DND-41 (cell line): ENCODE measurements at regions not wholly inside any gene's neighbourhood (a gene's known extent, or its start where the extent isn't known, plus 50 kb on each side); places are given as distances from the start of the nearest gene placed in this dataset.

Experiments
- ATAC-seq: fragments of 200-7000 bp; cut with Tn5 transposase; 3 replicates; pipeline ENCODE4 v1.9.1; 2021; ENCODE audit warnings: low read depth; ENCODE audit not compliant: insufficient read depth
- DNase-seq: peaks from one replicate; pipeline ENCODE4 v3.0.0-alpha.2; 2020
- H2AFZ ChIP-seq: 2 replicates; pipeline ENCODE4 v1.6.0; 2012; ENCODE audit warnings: low read depth, low read length
- H3K27ac ChIP-seq: 2 replicates; pipeline ENCODE4 v1.5.1; 2012; ENCODE audit warnings: low read length, inconsistent platforms
- H3K27me3 ChIP-seq: fragments of 200-600 bp; sonication (generic); 2 replicates; pipeline ENCODE4 v1.6.0; 2012; ENCODE audit warnings: low read length, mild to moderate bottlenecking, inconsistent platforms; ENCODE audit not compliant: insufficient read depth, poor library complexity
- H3K36me3 ChIP-seq: 2 replicates; pipeline ENCODE4 v1.5.1; 2012; ENCODE audit warnings: low read length, inconsistent platforms; ENCODE audit not compliant: insufficient read depth
- H3K4me1 ChIP-seq: 2 replicates; pipeline ENCODE4 v1.5.1; 2012; ENCODE audit warnings: mild to moderate bottlenecking, low read length; ENCODE audit not compliant: insufficient read depth
- H3K4me2 ChIP-seq: 2 replicates; pipeline ENCODE4 v1.6.0; 2012; ENCODE audit warnings: mild to moderate bottlenecking, moderate library complexity, low read length, inconsistent platforms; ENCODE audit not compliant: insufficient read depth
- H3K4me3 ChIP-seq, 2 experiments: fragments of 200-600 bp in 1 of 2; shearing (Covaris generic) in 1 of 2; 2 replicates each; pipeline ENCODE4 v1.5.1; 2012 to 2016; ENCODE audit warnings: inconsistent platforms in 2 of 2, low read length in 2 of 2, mild to moderate bottlenecking in 2 of 2, low read depth in 1 of 2, moderate library complexity in 1 of 2
- H3K79me2 ChIP-seq: 2 replicates; pipeline ENCODE4 v1.6.0; 2012; ENCODE audit warnings: low read length, inconsistent platforms; ENCODE audit not compliant: insufficient read depth
- H3K9ac ChIP-seq: 2 replicates; pipeline ENCODE4 v1.6.0; 2012; ENCODE audit warnings: low read depth, mild to moderate bottlenecking, inconsistent platforms, low read length, moderate library complexity
- H3K9me3 ChIP-seq: 2 replicates; pipeline ENCODE4 v1.5.1; 2012; ENCODE audit warnings: low read length, moderate library complexity, mild to moderate bottlenecking, inconsistent platforms; ENCODE audit not compliant: insufficient read depth, severe bottlenecking
- H4K20me1 ChIP-seq: 2 replicates; pipeline ENCODE4 v1.6.0; 2012; ENCODE audit warnings: low read length; ENCODE audit not compliant: insufficient read depth
- CTCF ChIP-seq: IDR thresholded peaks from 2 replicates; pipeline ENCODE4 v1.5.1; 2012; ENCODE audit warnings: borderline replicate concordance, low read length, moderate library complexity, mild to moderate bottlenecking; ENCODE audit not compliant: poor library complexity, severe bottlenecking; ENCODE audit errors: extremely low read depth
- EZH2 ChIP-seq: IDR thresholded peaks from 3 replicates; pipeline ENCODE4 v1.6.1; 2012; ENCODE audit warnings: borderline replicate concordance, low read depth, mild to moderate bottlenecking, moderate library complexity, low read length, inconsistent platforms; ENCODE audit not compliant: severe bottlenecking

GRCh38 chr7:136717910-136718557 lies 150.4 kb upstream of the CHRM2 start:
- no peak overlapping the region for H3K4me2 ChIP-seq
- no peaks in the 10 kb centered on the region for H3K9me3 ChIP-seq
- H3K79me2 ChIP-seq: no peaks in the 10 kb centered on the region
- TF ChIP-seq CTCF (no peak), EZH2 (no peak)
- no peaks in the 10 kb centered on the region for H4K20me1 ChIP-seq
- no peak overlapping the region for H2AFZ ChIP-seq
- H3K27me3 ChIP-seq: no peaks in the 10 kb centered on the region
- no peak for DNase-seq
- H3K9ac ChIP-seq: no peak overlapping the region
- no peak for ATAC-seq
- H3K4me3 ChIP-seq: no peak overlapping the region
- H3K27ac ChIP-seq: no peak overlapping the region
- H3K36me3 ChIP-seq: no peaks in the 10 kb centered on the region
- no peaks in the 10 kb centered on the region for H3K4me1 ChIP-seq

- Histone ChIP-seq H3K9ac (no peak overlapping the region), H3K79me2 (no peaks in the 10 kb centered on the region), H3K27me3 (no peaks in the 10 kb centered on the region), H3K36me3 (no peaks in the 10 kb centered on the region), H3K4me2 (no peak overlapping the region), H2AFZ (no peak overlapping the region), H3K4me3 (no peak overlapping the region), H4K20me1 (no peaks in the 10 kb centered on the region), H3K27ac (no peak overlapping the region), H3K4me1 (no peaks in the 10 kb centered on the region), H3K9me3 (no peaks in the 10 kb centered on the region)
- no peak for ATAC-seq
- TF ChIP-seq EZH2: no peak
- no peak for TF ChIP-seq CTCF
- no peak for DNase-seq
These were observed 154.4 kb upstream of the CHRM2 start for GRCh38 chr7:136714062-136714461.

- ATAC-seq: no peak
- H3K9me3 ChIP-seq: no peaks in the 10 kb centered on the region
- H3K4me2 ChIP-seq: no peak overlapping the region
- no peak overlapping the region for H3K9ac ChIP-seq
- no peak overlapping the region for H3K4me3 ChIP-seq
- H3K36me3 ChIP-seq: no peaks in the 10 kb centered on the region
- no peaks in the 10 kb centered on the region for H4K20me1 ChIP-seq
- no peak overlapping the region for H3K27ac ChIP-seq
- DNase-seq: no peak
- H2AFZ ChIP-seq: no peak overlapping the region
- no peaks in the 10 kb centered on the region for H3K4me1 ChIP-seq
- no peaks in the 10 kb centered on the region for H3K79me2 ChIP-seq
- TF ChIP-seq CTCF (no peak), EZH2 (no peak)
- H3K27me3 ChIP-seq: no peaks in the 10 kb centered on the region
These were observed 157.7 kb upstream of the CHRM2 start for GRCh38 chr7:136710751-136711150.
